GM19035 (cell line): ENCODE measurements at regions not wholly inside any gene's neighbourhood (a gene's known extent, or its start where the extent isn't known, plus 50 kb on each side); places are given as distances from the start of the nearest gene placed in this dataset.
"Not testable (repeated sequence)": the region's sequence is repeated elsewhere in the genome, so short reads cannot be mapped to it uniquely, and the experiment has no call there.

Experiments
- ATAC-seq: cut with Tn5 transposase; IDR thresholded peaks from one replicate; pipeline ENCODE4 v1.9.1; 2021; ENCODE audit not compliant: unreplicated experiment

GRCh38 chr2:155599834-155600233 lies 732.7 kb downstream of the NR4A2 start:
- ATAC-seq, result no peak

GRCh38 chr2:155583674-155584195 lies 748.8 kb downstream of the NR4A2 start:
- ATAC-seq, result no peak

GRCh38 chr2:155574941-155575340 lies 757.6 kb downstream of the NR4A2 start:
- ATAC-seq, result no peak

- no peak for ATAC-seq
Observed at GRCh38 chr2:155547571-155547970, 785.0 kb downstream of the NR4A2 start.

GRCh38 chr2:155546721-155547555 lies 785.6 kb downstream of the NR4A2 start:
- ATAC-seq, result no peak

GRCh38 chr2:155539028-155539427 lies 793.5 kb downstream of the NR4A2 start:
- ATAC-seq, result not testable (repeated sequence)

- ATAC-seq, result no peak
Observed at GRCh38 chr2:155528034-155528433, 804.5 kb downstream of the NR4A2 start.

GRCh38 chr2:155525199-155525598 lies 807.3 kb downstream of the NR4A2 start:
- no peak for ATAC-seq

- no peak for ATAC-seq
Observed at GRCh38 chr2:155519529-155520130, 812.9 kb downstream of the NR4A2 start.

GRCh38 chr2:155518094-155518493 lies 814.4 kb downstream of the NR4A2 start:
- no peak for ATAC-seq

GRCh38 chr2:155517362-155517761 lies 815.2 kb downstream of the NR4A2 start:
- ATAC-seq, result no peak

GRCh38 chr2:155513248-155513647 lies 814.8 kb downstream of the KCNJ3 start:
- ATAC-seq, result no peak

- no peak for ATAC-seq
Observed at GRCh38 chr2:155502766-155503165, 804.3 kb downstream of the KCNJ3 start.

- ATAC-seq, result no peak
Observed at GRCh38 chr2:155498106-155498505, 799.6 kb downstream of the KCNJ3 start.

GRCh38 chr2:155494744-155495143 lies 796.2 kb downstream of the KCNJ3 start:
- ATAC-seq, result no peak

- no peak for ATAC-seq
Observed at GRCh38 chr2:155485141-155485842, 786.8 kb downstream of the KCNJ3 start.

- ATAC-seq, result no peak
Observed at GRCh38 chr2:155481141-155481540, 782.6 kb downstream of the KCNJ3 start.

- ATAC-seq, result not testable (repeated sequence)
Observed at GRCh38 chr2:155472018-155472417, 773.5 kb downstream of the KCNJ3 start.

- no peak for ATAC-seq
Observed at GRCh38 chr2:155456222-155456621, 757.7 kb downstream of the KCNJ3 start.

- no peak for ATAC-seq
Observed at GRCh38 chr2:155442755-155443372, 744.4 kb downstream of the KCNJ3 start.

GRCh38 chr2:155442088-155442487 lies 743.6 kb downstream of the KCNJ3 start:
- no peak for ATAC-seq
